SU-DHL-6 (cell line): ENCODE measurements at regions not wholly inside any gene's neighbourhood (a gene's known extent, or its start where the extent isn't known, plus 50 kb on each side); places are given as distances from the start of the nearest gene placed in this dataset.

Source experiments
- EZH2phosphoT487 ChIP-seq: fragments of 200-600 bp; sonication (generic), shearing (Covaris generic); conservative IDR thresholded peaks from 2 replicates; pipeline ENCODE4 v1.6.1; 2018; ENCODE audit warnings: mild to moderate bottlenecking, antibody characterized with exemption, low read length, moderate library complexity, mixed read lengths
- TF ChIP-seq, protein P1 (sequence below): fragments of 200-600 bp; sonication (generic); IDR thresholded peaks from one replicate; pipeline ENCODE4 v1.5.1; 2017; ENCODE audit warnings: antibody characterized with exemption, mild to moderate bottlenecking, low read length, moderate library complexity; ENCODE audit not compliant: insufficient read depth, poor library complexity, severe bottlenecking

DNA sequence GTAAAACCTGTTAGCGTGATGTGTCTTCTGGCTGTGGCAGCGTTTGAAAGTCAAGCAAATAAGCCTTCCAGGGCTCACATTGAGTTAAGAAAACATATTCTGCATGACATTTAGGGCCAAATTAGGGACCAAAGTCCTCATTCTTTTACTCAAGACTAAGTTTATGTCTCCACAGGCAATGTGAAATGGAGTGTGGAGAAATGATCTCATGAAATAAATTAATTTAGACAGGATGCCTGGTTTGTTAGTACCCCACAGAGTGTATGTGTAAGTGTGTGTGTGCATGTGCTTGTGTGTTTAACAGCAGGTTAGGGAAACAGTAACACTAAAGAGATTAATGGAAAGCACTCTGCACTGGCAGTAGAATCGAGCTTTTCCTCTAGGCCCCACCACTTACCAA, 82.9 kb upstream of the SNX2 start:
- TF ChIP-seq, protein P1, sequence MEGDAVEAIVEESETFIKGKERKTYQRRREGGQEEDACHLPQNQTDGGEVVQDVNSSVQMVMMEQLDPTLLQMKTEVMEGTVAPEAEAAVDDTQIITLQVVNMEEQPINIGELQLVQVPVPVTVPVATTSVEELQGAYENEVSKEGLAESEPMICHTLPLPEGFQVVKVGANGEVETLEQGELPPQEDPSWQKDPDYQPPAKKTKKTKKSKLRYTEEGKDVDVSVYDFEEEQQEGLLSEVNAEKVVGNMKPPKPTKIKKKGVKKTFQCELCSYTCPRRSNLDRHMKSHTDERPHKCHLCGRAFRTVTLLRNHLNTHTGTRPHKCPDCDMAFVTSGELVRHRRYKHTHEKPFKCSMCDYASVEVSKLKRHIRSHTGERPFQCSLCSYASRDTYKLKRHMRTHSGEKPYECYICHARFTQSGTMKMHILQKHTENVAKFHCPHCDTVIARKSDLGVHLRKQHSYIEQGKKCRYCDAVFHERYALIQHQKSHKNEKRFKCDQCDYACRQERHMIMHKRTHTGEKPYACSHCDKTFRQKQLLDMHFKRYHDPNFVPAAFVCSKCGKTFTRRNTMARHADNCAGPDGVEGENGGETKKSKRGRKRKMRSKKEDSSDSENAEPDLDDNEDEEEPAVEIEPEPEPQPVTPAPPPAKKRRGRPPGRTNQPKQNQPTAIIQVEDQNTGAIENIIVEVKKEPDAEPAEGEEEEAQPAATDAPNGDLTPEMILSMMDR: no peak
- TF ChIP-seq EZH2phosphoT487: no peak
